HT1080 (cell line): ENCODE measurements at regions not wholly inside any gene's neighbourhood (a gene's known extent, or its start where the extent isn't known, plus 50 kb on each side); places are given as distances from the start of the nearest gene placed in this dataset.

Source experiments
- DNase-seq: peaks from one replicate; pipeline ENCODE4 v3.0.0-alpha.2; 2015; ENCODE audit warnings: low read depth

GRCh38 chr5:68557162-68557936 is 341.8 kb downstream of the PIK3R1 start:
- DNase-seq, result no peak

- DNase-seq, result no peak
Measured at GRCh38 chr5:68562308-68562707, 346.8 kb downstream of the PIK3R1 start.

- no peak for DNase-seq
Measured at GRCh38 chr5:68565427-68565826, 349.9 kb downstream of the PIK3R1 start.

- no peak for DNase-seq
Measured at GRCh38 chr5:68576805-68577204, 361.2 kb downstream of the PIK3R1 start.

GRCh38 chr5:68582284-68582683 is 366.7 kb downstream of the PIK3R1 start:
- no peak for DNase-seq

- DNase-seq, result no peak
Measured at GRCh38 chr5:68587171-68587570, 371.6 kb downstream of the PIK3R1 start.

GRCh38 chr5:68591850-68592249 is 376.3 kb downstream of the PIK3R1 start:
- no peak for DNase-seq

- DNase-seq, result no peak
Measured at GRCh38 chr5:68592351-68592750, 376.8 kb downstream of the PIK3R1 start.

GRCh38 chr5:68593211-68593671 is 377.7 kb downstream of the PIK3R1 start:
- DNase-seq, result no peak

GRCh38 chr5:68612972-68613371 is 397.4 kb downstream of the PIK3R1 start:
- DNase-seq, result no peak

GRCh38 chr5:68618501-68618900 is 402.9 kb downstream of the PIK3R1 start:
- DNase-seq, result no peak

GRCh38 chr5:68627001-68627400 is 411.4 kb downstream of the PIK3R1 start:
- no peak for DNase-seq

- DNase-seq, result no peak
Measured at GRCh38 chr5:68628082-68628814, 412.7 kb downstream of the PIK3R1 start.

GRCh38 chr5:68630354-68630753 is 414.8 kb downstream of the PIK3R1 start:
- DNase-seq, result no peak

- no peak for DNase-seq
Measured at GRCh38 chr5:68631884-68632283, 416.3 kb downstream of the PIK3R1 start.

- no peak for DNase-seq
Measured at GRCh38 chr5:68641211-68641610, 425.7 kb downstream of the PIK3R1 start.

- no peak for DNase-seq
Measured at GRCh38 chr5:68643064-68643463, 427.5 kb downstream of the PIK3R1 start.

GRCh38 chr5:68644971-68645370 is 429.4 kb downstream of the PIK3R1 start:
- DNase-seq, result no peak

GRCh38 chr5:68646144-68646543 is 430.6 kb downstream of the PIK3R1 start:
- DNase-seq, result no peak

GRCh38 chr5:68647743-68648142 is 432.2 kb downstream of the PIK3R1 start:
- no peak for DNase-seq

GRCh38 chr5:68648944-68649857 is 433.6 kb downstream of the PIK3R1 start:
- no peak for DNase-seq

GRCh38 chr5:68652534-68652965 is 437.0 kb downstream of the PIK3R1 start:
- no peak for DNase-seq
